IMR-90 (cell line): ENCODE measurements at regions not wholly inside any gene's neighbourhood (a gene's known extent, or its start where the extent isn't known, plus 50 kb on each side); places are given as distances from the start of the nearest gene placed in this dataset.

Experiments used
- ATAC-seq: fragments of 200-7000 bp; cut with Tn5 transposase; 2 replicates; pipeline ENCODE4 v1.9.1; 2020; ENCODE audit warnings: low read depth, mild to moderate bottlenecking, moderate library complexity
- BruUV-seq: library from RNA; stranded (reverse); fragments of 400-500 nt; replicated peaks from 2 replicates; lab custom pipeline; 2021; lab: Mats Ljungman, UMichigan
- CTCF ChIA-PET: fragments of 300-600 bp; formaldehyde crosslinking; extraction: SDS; loops from one replicate; lab custom pipeline; 2021; ENCODE audit warnings: antibody characterized with exemption; lab: Yijun Ruan, JAX
- POLR2A ChIA-PET: fragments of 300-600 bp; sonication (Branson Sonifier 250); formaldehyde crosslinking; loops from one replicate; lab custom pipeline; 2022; ENCODE audit warnings: antibody characterized with exemption; ENCODE audit not compliant: unreplicated experiment; lab: Charles Lee
- DNase-seq: peaks from one replicate; pipeline ENCODE4 v3.0.0; 2013
- H2AFZ ChIP-seq: replicated peaks from 2 replicates; pipeline ENCODE3; 2013; ENCODE audit warnings: low read length, mild to moderate bottlenecking; ENCODE audit not compliant: poor library complexity
- H2AK5ac ChIP-seq: 2 replicates; pipeline ENCODE4 v1.6.1; 2013; ENCODE audit warnings: low read depth, low read length, inconsistent platforms
- H2AK9ac ChIP-seq: replicated peaks from 2 replicates; pipeline ENCODE3; 2013; ENCODE audit warnings: mild to moderate bottlenecking, low read depth, low read length, moderate library complexity; ENCODE audit not compliant: poor library complexity
- H2BK120ac ChIP-seq: 2 replicates; pipeline ENCODE4 v1.6.1; 2013; ENCODE audit warnings: low read depth, low read length, inconsistent platforms
- H2BK15ac ChIP-seq: 3 replicates; pipeline ENCODE4 v1.6.1; 2013; ENCODE audit warnings: low read depth, low read length, inconsistent platforms
- H2BK20ac ChIP-seq: 2 replicates; pipeline ENCODE4 v1.6.1; 2013; ENCODE audit warnings: low read depth, mild to moderate bottlenecking, inconsistent platforms, low read length, moderate library complexity
- H2BK5ac ChIP-seq: 2 replicates; pipeline ENCODE4 v1.6.1; 2013; ENCODE audit warnings: mild to moderate bottlenecking, low read depth, low read length, inconsistent platforms; ENCODE audit not compliant: poor library complexity, severe bottlenecking
- H3K14ac ChIP-seq: replicated peaks from 2 replicates; pipeline ENCODE4 v1.6.1; 2013; ENCODE audit warnings: low read depth, low read length, inconsistent platforms
- H3K18ac ChIP-seq: 2 replicates; pipeline ENCODE4 v1.6.1; 2013; ENCODE audit warnings: low read depth, low read length, control low read depth
- H3K23ac ChIP-seq: 2 replicates; pipeline ENCODE4 v1.6.1; 2013; ENCODE audit warnings: low read depth, low read length, inconsistent platforms
- H3K27ac ChIP-seq: 2 replicates; pipeline ENCODE4 v1.5.1; 2013; ENCODE audit warnings: mild to moderate bottlenecking, control low read depth, low read length; ENCODE audit not compliant: insufficient read depth
- H3K27me3 ChIP-seq: 2 replicates; pipeline ENCODE4 v1.6.1; 2013; ENCODE audit warnings: low read length; ENCODE audit not compliant: control insufficient read depth, insufficient read depth
- H3K36me3 ChIP-seq: 2 replicates; pipeline ENCODE4 v1.6.1; 2013; ENCODE audit warnings: low read length, mixed read lengths; ENCODE audit not compliant: control insufficient read depth, insufficient read depth
- H3K4ac ChIP-seq: 2 replicates; pipeline ENCODE4 v1.6.1; 2013; ENCODE audit warnings: low read depth, low read length, inconsistent platforms
- H3K4me1 ChIP-seq: 2 replicates; pipeline ENCODE4 v1.6.1; 2013; ENCODE audit warnings: low read length, mixed read lengths; ENCODE audit not compliant: control insufficient read depth, insufficient read depth
- H3K4me2 ChIP-seq: 2 replicates; pipeline ENCODE4 v1.6.1; 2013; ENCODE audit warnings: low read depth, mild to moderate bottlenecking, control low read depth, low read length, moderate library complexity
- H3K4me3 ChIP-seq: 2 replicates; pipeline ENCODE4 v1.5.1; 2013; ENCODE audit warnings: low read depth, mild to moderate bottlenecking, control low read depth, low read length, moderate library complexity; ENCODE audit not compliant: insufficient read depth
- H3K56ac ChIP-seq: 2 replicates; pipeline ENCODE4 v1.6.1; 2013; ENCODE audit warnings: low read length, inconsistent platforms; ENCODE audit not compliant: insufficient read depth; ENCODE audit errors: extremely low read depth
- H3K79me1 ChIP-seq, 2 experiments: 2 replicates each; pipeline ENCODE4 v1.6.1; 2013; ENCODE audit warnings: low read length in 2 of 2, inconsistent platforms in 1 of 2, low read depth in 1 of 2
- H3K9ac ChIP-seq: 2 replicates; pipeline ENCODE4 v1.6.1; 2013; ENCODE audit warnings: low read depth, low read length, control low read depth
- H3K9me1 ChIP-seq: 2 replicates; pipeline ENCODE4 v1.6.1; 2013; ENCODE audit warnings: low read length, inconsistent platforms; ENCODE audit not compliant: insufficient read depth
- H3K9me3 ChIP-seq: 2 replicates; pipeline ENCODE4 v1.6.1; 2013; ENCODE audit warnings: low read length; ENCODE audit not compliant: control insufficient read depth, insufficient read depth
- H4K20me1 ChIP-seq: 2 replicates; pipeline ENCODE4 v1.6.1; 2013; ENCODE audit warnings: low read length, inconsistent platforms; ENCODE audit not compliant: insufficient read depth
- H4K5ac ChIP-seq: 2 replicates; pipeline ENCODE4 v1.6.1; 2013; ENCODE audit warnings: mild to moderate bottlenecking, low read depth, low read length, control low read depth
- H4K8ac ChIP-seq, 2 experiments: 2 replicates each; pipeline ENCODE4 v1.6.1; 2013; ENCODE audit warnings: low read depth in 2 of 2, low read length in 2 of 2, control low read depth in 1 of 2, inconsistent platforms in 1 of 2
- H4K91ac ChIP-seq: 2 replicates; pipeline ENCODE4 v1.6.1; 2013; ENCODE audit warnings: low read depth, low read length, inconsistent platforms; ENCODE audit not compliant: insufficient read depth
- CEBPB ChIP-seq: IDR thresholded peaks from 2 replicates; pipeline ENCODE4 v1.6.1; 2012; ENCODE audit warnings: low read depth, low read length, improper control_type of control experiment
- MAFK ChIP-seq: IDR thresholded peaks from 2 replicates; pipeline ENCODE4 v1.6.1; 2012; ENCODE audit warnings: low read depth, low read length, improper control_type of control experiment
- RCOR1 ChIP-seq: IDR thresholded peaks from 2 replicates; pipeline ENCODE4 v1.6.1; 2012; ENCODE audit warnings: mild to moderate bottlenecking, low read length, improper control_type of control experiment; ENCODE audit not compliant: insufficient replicate concordance
- RFX5 ChIP-seq: IDR thresholded peaks from 2 replicates; pipeline ENCODE4 v1.8.0; 2012; ENCODE audit warnings: low read depth, mild to moderate bottlenecking, low read length, moderate library complexity
- WGBS, 2 experiments: methylation state at CpG; one replicate each; pipeline versions ENCODE4 v1.1.5 to v1.1.7; 2013; ENCODE audit warnings: missing lambda C conversion rate in 2 of 2; ENCODE audit not compliant: insufficient read length in 1 of 2; ENCODE audit errors: extremely low coverage in 2 of 2; 5-methylcytosine and 5-hydroxymethylcytosine counted together
- dilution Hi-C: fragments of 300-500 bp; cut with HindIII; formaldehyde crosslinking; loops from one replicate; pipeline ENCODE4 v1.14.3; 2018; ENCODE audit warnings: low sequenced_read_pairs; ENCODE audit not compliant: unreplicated experiment
- in situ Hi-C: fragments of 300-500 bp; cut with MboI; formaldehyde crosslinking; loops from 3 replicates; pipeline ENCODE4 v1.14.3; 2019; ENCODE audit warnings: low sequenced_read_pairs, inconsistent platforms, mixed read lengths
- intact Hi-C: fragments of 100-400 bp; cut with micrococcal nuclease; formaldehyde crosslinking; loops from 2 replicates; pipeline ENCODE4 v1.10.0; 2022

GRCh38 chr10:89086801-89087521, 96.4 kb downstream of the FAS start (continued):
- TF ChIP-seq RFX5 = no peak
- no peak for TF ChIP-seq MAFK

- Histone ChIP-seq H4K5ac (no peak overlapping the region), H3K27me3 (no peaks in the 10 kb centered on the region), H2BK5ac (no peak overlapping the region), H2BK120ac (0 out of 2 replicates have a peak overlapping the region, but pooled peaks have one; percentile 14), H3K4me1 (peaks cover 6% of the 10 kb centered on the region), H3K4me3 (no peak overlapping the region), H2AK5ac (no peak overlapping the region), H4K8ac (no peak overlapping the region), H3K4ac (no peak overlapping the region), H2BK20ac (peak overlapping the region; percentile 39), H2AFZ (no peak overlapping the region), H3K14ac (no peak overlapping the region; the same call in 1 of the 2 replicates), H3K9me1 (peaks cover 3% of the 10 kb centered on the region; the same call in 1 of the 2 replicates), H3K23ac (no peak overlapping the region), H3K18ac (no peak overlapping the region), H3K56ac (no peak overlapping the region), H3K27ac (no peak overlapping the region), H2BK15ac (no peak overlapping the region), H3K4me2 (no peak overlapping the region), H3K36me3 (no peaks in the 10 kb centered on the region), H3K9ac (no peak overlapping the region), H4K20me1 (no peaks in the 10 kb centered on the region), H2AK9ac (no peak overlapping the region), H4K91ac (no peak overlapping the region), H3K79me1 (no peaks in the 10 kb centered on the region), H3K9me3 (no peaks in the 10 kb centered on the region)
- in situ Hi-C loops (no loop called here), dilution Hi-C loops (no loop called here), intact Hi-C loops (no loop called here)
- POLR2A ChIA-PET = no interaction called here
- no CpG with 5 or more reads among the region's 4 CpGs for WGBS, 2 experiments
- DNase-seq = no peak
- CTCF ChIA-PET = no interaction called here
- BruUV-seq = no TSS peak
- TF ChIP-seq RCOR1 (no peak), CEBPB (0 out of 2 replicates have a peak, but pooled peaks have one; percentile 11)
- ATAC-seq = no peak
Measured at GRCh38 chr10:89085153-89085552, 94.6 kb downstream of the FAS start.
